ENCODE measurements at regions not wholly inside any gene's neighbourhood (a gene's known extent, or its start where the extent isn't known, plus 50 kb on each side); places are given as distances from the start of the nearest gene placed in this dataset.

GRCh38 chr6:168988280-168988679 lies 265.4 kb downstream of the THBS2 start:
- WGBS (ENCODE audit: low lambda C conversion rate), result 82% methylated on average over 6 of the region's 6 CpGs
- Histone ChIP-seq H3K4me1 (ENCODE audit: control insufficient read depth in 1 of 2, insufficient read depth in 2 of 2, low read depth in 1 of 2, low read length in 1 of 2) (no peaks in the 10 kb centered on the region), H3K4me2 (no peak overlapping the region), H3K9ac (no peak overlapping the region), H3K4me3 (ENCODE audit: low read depth in 2 of 2, low read length in 1 of 2) (no peak overlapping the region), H3K27me3 (ENCODE audit: insufficient read depth) (no peaks in the 10 kb centered on the region), H3K36me3 (replicated peaks in 1 of 2; ENCODE audit: control insufficient read depth in 1 of 2, insufficient read depth in 2 of 2, low read length in 1 of 2) (no peaks in the 10 kb centered on the region), H3K9me3 (no peaks in the 10 kb centered on the region), H3K27ac (ENCODE audit: low read depth in 2 of 2, low read length in 1 of 2) (no peak overlapping the region), H4K20me1 (ENCODE audit: insufficient read depth) (no peaks in the 10 kb centered on the region), H2AFZ (ENCODE audit: low read depth) (no peak overlapping the region), H3F3A (replicated peaks; ENCODE audit: insufficient read depth) (no peaks in the 10 kb centered on the region), H3K79me2 (ENCODE audit: insufficient read depth) (no peaks in the 10 kb centered on the region), H3K9me2 (no peaks in the 10 kb centered on the region; the same call in 1 of the 2 replicates)
- TF ChIP-seq USF1 (IDR thresholded peaks at IDR 0.05; ENCODE audit: borderline replicate concordance, low read depth), result no peak
- no peak for TF ChIP-seq POLR2AphosphoS5 (IDR thresholded peaks at IDR 0.05; ENCODE audit: low read depth, low read length)
- no peak for TF ChIP-seq CHD2 (IDR thresholded peaks at IDR 0.05; ENCODE audit: low read length, partially characterized antibody)
- no peak for TF ChIP-seq EP300 (IDR thresholded peaks at IDR 0.05; ENCODE audit: borderline replicate concordance in 1 of 2, low read depth in 1 of 2, low read length in 1 of 2)
- TF ChIP-seq SMC3 (IDR thresholded peaks at IDR 0.05; ENCODE audit: low read depth, low read length), result no peak
- no peak for TF ChIP-seq CTCF (IDR thresholded peaks at IDR 0.05)
- no peak for TF ChIP-seq ELF1 (IDR thresholded peaks at IDR 0.05)
- TF ChIP-seq RXRA (IDR thresholded peaks at IDR 0.05; ENCODE audit: borderline replicate concordance, low read depth), result no peak
- no peak for TF ChIP-seq NRF1 (IDR thresholded peaks at IDR 0.05; ENCODE audit: low read depth, low read length)
- no peak for TF ChIP-seq ZBTB33 (IDR thresholded peaks at IDR 0.05; ENCODE audit: borderline replicate concordance, low read depth)
- no peak for TF ChIP-seq USF2 (IDR thresholded peaks at IDR 0.05; ENCODE audit: borderline replicate concordance, low read depth, low read length)
- no peak for TF ChIP-seq FOXM1 (IDR thresholded peaks at IDR 0.05; ENCODE audit: low read depth)
- TF ChIP-seq TEAD4 (IDR thresholded peaks at IDR 0.05; ENCODE audit: borderline replicate concordance, insufficient read depth), result no peak
- no peak for TF ChIP-seq RFX5 (IDR thresholded peaks at IDR 0.05; ENCODE audit: low read length)
- TF ChIP-seq NFIC (IDR thresholded peaks at IDR 0.05; ENCODE audit: borderline replicate concordance), result no peak
- no peak for TF ChIP-seq YY1 (IDR thresholded peaks at IDR 0.05; ENCODE audit: low read depth)
- TF ChIP-seq IRF3 (IDR thresholded peaks at IDR 0.05; ENCODE audit: low read depth, low read length), result no peak
- ChIA-PET CTCF (no interaction called here), POLR2A (no interaction called here)
- DNase-seq, result no peak
